HEK293 (cell line): ENCODE measurements at regions not wholly inside any gene's neighbourhood (a gene's known extent, or its start where the extent isn't known, plus 50 kb on each side); places are given as distances from the start of the nearest gene placed in this dataset.

Source experiments
- CTCF ChIA-PET: fragments of 350-600 bp; formaldehyde crosslinking; extraction: SDS; loops from one replicate; lab custom pipeline; 2021; ENCODE audit warnings: antibody characterized with exemption; lab: Yijun Ruan, JAX
- POLR2A ChIA-PET: fragments of 300-600 bp; formaldehyde crosslinking; extraction: SDS; loops from one replicate; lab custom pipeline; 2020; ENCODE audit warnings: antibody characterized with exemption, inconsistent platforms; lab: Yijun Ruan, JAX
- H3K27ac ChIP-seq: fragments of 200-500 bp; sonication (Bioruptor generic); 2 replicates; pipeline ENCODE4 v1.5.1; 2014; ENCODE audit warnings: low read depth, low read length, control low read depth, inconsistent platforms; ENCODE audit errors: extremely low read depth
- H3K36me3 ChIP-seq, 2 experiments: fragments of 200-500 bp in 1 of 2; sonication (Bioruptor generic) in 1 of 2; 1 replicate in 1 of 2; 2 replicates in 1 of 2; pipeline ENCODE4 v1.5.1; 2014 to 2017; ENCODE audit warnings: inconsistent platforms in 2 of 2, low read length in 2 of 2; ENCODE audit not compliant: control insufficient read depth in 2 of 2, insufficient read depth in 1 of 2
- H3K4me1 ChIP-seq: fragments of 200-500 bp; sonication (Bioruptor generic); 2 replicates; pipeline ENCODE4 v1.5.1; 2014; ENCODE audit warnings: mild to moderate bottlenecking, low read length, inconsistent platforms; ENCODE audit not compliant: control insufficient read depth, insufficient read depth
- H3K4me3 ChIP-seq: 2 replicates; pipeline ENCODE4 v1.5.1; 2011; ENCODE audit warnings: low read depth, mild to moderate bottlenecking, control low read depth, low read length, moderate library complexity
- H3K9me3 ChIP-seq: fragments of 200-500 bp; sonication (Bioruptor generic); 2 replicates; pipeline ENCODE4 v1.5.1; 2014; ENCODE audit warnings: low read depth, low read length, inconsistent platforms; ENCODE audit not compliant: control insufficient read depth, insufficient read depth
- GLI4 ChIP-seq: fragments of 450-650 bp; formaldehyde crosslinking; IDR thresholded peaks from 2 replicates; pipeline ENCODE4 v1.5.1; 2016; ENCODE audit warnings: missing biosample characterization, missing genetic modification characterization
- MEIS1 ChIP-seq: sonication (generic); formaldehyde crosslinking; IDR thresholded peaks from 2 replicates; pipeline ENCODE4 v1.8.1; 2022; ENCODE audit warnings: missing genetic modification reagents, mild to moderate bottlenecking, borderline replicate concordance
- PRDM6 ChIP-seq: fragments of 450-650 bp; formaldehyde crosslinking; IDR thresholded peaks from 2 replicates; pipeline ENCODE4 v1.5.1; 2017; ENCODE audit warnings: missing biosample characterization, missing genetic modification characterization
- SCRT1 ChIP-seq: fragments of 450-650 bp; formaldehyde crosslinking; IDR thresholded peaks from 2 replicates; pipeline ENCODE4 v1.5.1; 2016; ENCODE audit warnings: missing biosample characterization, missing genetic modification characterization, borderline replicate concordance
- SETDB1 ChIP-seq: IDR thresholded peaks from one replicate; pipeline ENCODE4 v1.6.1; 2017; ENCODE audit warnings: mild to moderate bottlenecking, low read length, moderate library complexity, mixed read lengths; ENCODE audit not compliant: insufficient read length
- ZFHX2 ChIP-seq: fragments of 450-650 bp; formaldehyde crosslinking; conservative IDR thresholded peaks from 2 replicates; pipeline ENCODE4 v1.5.1; 2016; ENCODE audit warnings: missing biosample characterization, missing genetic modification characterization
- ZNF18 ChIP-seq: fragments of 450-650 bp; formaldehyde crosslinking; IDR thresholded peaks from 2 replicates; pipeline ENCODE4 v1.5.1; 2016; ENCODE audit warnings: missing biosample characterization, missing genetic modification characterization
- ZNF324 ChIP-seq: fragments of 450-650 bp; formaldehyde crosslinking; IDR thresholded peaks from 2 replicates; pipeline ENCODE4 v1.5.1; 2016; ENCODE audit warnings: missing biosample characterization, missing genetic modification characterization
- ZNF335 ChIP-seq: fragments of 450-650 bp; formaldehyde crosslinking; conservative IDR thresholded peaks from 2 replicates; pipeline ENCODE4 v1.5.1; 2016; ENCODE audit warnings: missing biosample characterization, missing genetic modification characterization
- ZNF510 ChIP-seq: fragments of 450-650 bp; formaldehyde crosslinking; IDR thresholded peaks from 2 replicates; pipeline ENCODE4 v1.5.1; 2018; ENCODE audit warnings: mild to moderate bottlenecking, missing genetic modification characterization, missing biosample characterization; ENCODE audit not compliant: insufficient replicate concordance
- ZNF544 ChIP-seq: fragments of 450-650 bp; formaldehyde crosslinking; IDR thresholded peaks from 2 replicates; pipeline ENCODE4 v1.5.0; 2017; ENCODE audit warnings: missing biosample characterization, missing genetic modification characterization
- ZNF548 ChIP-seq: fragments of 450-650 bp; formaldehyde crosslinking; IDR thresholded peaks from 2 replicates; pipeline ENCODE4 v1.5.1; 2016; ENCODE audit warnings: missing biosample characterization, missing genetic modification characterization
- ZNF549 ChIP-seq: fragments of 450-650 bp; IDR thresholded peaks from 2 replicates; pipeline ENCODE4 v1.5.1; 2018; ENCODE audit warnings: missing biosample characterization, missing genetic modification characterization, mild to moderate bottlenecking, inconsistent platforms, moderate library complexity
- ZNF585B ChIP-seq: fragments of 450-650 bp; formaldehyde crosslinking; IDR thresholded peaks from 2 replicates; pipeline ENCODE4 v1.5.1; 2016; ENCODE audit warnings: missing biosample characterization, missing genetic modification characterization
- ZNF837 ChIP-seq: fragments of 450-650 bp; formaldehyde crosslinking; IDR thresholded peaks from 2 replicates; pipeline ENCODE4 v1.5.1; 2016; ENCODE audit warnings: missing biosample characterization, missing genetic modification characterization
- TF ChIP-seq, protein P1 (sequence below): fragments of 450-650 bp; formaldehyde crosslinking; IDR thresholded peaks from 2 replicates; pipeline ENCODE4; 2016; ENCODE audit warnings: missing biosample characterization, missing genetic modification characterization
- TF ChIP-seq, protein P2 (sequence below): fragments of 450-650 bp; formaldehyde crosslinking; IDR thresholded peaks from 2 replicates; pipeline ENCODE4 v1.5.1; 2017; ENCODE audit warnings: missing biosample characterization, missing genetic modification characterization
- TF ChIP-seq, protein P3 (sequence below): fragments of 450-650 bp; formaldehyde crosslinking; IDR thresholded peaks from 2 replicates; pipeline ENCODE4 v1.5.1; 2016; ENCODE audit warnings: missing biosample characterization, missing genetic modification characterization
- TF ChIP-seq, protein P4 (sequence below): fragments of 450-650 bp; formaldehyde crosslinking; IDR thresholded peaks from 2 replicates; pipeline ENCODE4 v1.5.1; 2017; ENCODE audit warnings: missing biosample characterization, missing genetic modification characterization
- TF ChIP-seq, protein P5 (sequence below): fragments of 450-650 bp; formaldehyde crosslinking; IDR thresholded peaks from 2 replicates; pipeline ENCODE4 v1.5.1; 2016; ENCODE audit warnings: missing biosample characterization, missing genetic modification characterization, borderline replicate concordance

DNA sequence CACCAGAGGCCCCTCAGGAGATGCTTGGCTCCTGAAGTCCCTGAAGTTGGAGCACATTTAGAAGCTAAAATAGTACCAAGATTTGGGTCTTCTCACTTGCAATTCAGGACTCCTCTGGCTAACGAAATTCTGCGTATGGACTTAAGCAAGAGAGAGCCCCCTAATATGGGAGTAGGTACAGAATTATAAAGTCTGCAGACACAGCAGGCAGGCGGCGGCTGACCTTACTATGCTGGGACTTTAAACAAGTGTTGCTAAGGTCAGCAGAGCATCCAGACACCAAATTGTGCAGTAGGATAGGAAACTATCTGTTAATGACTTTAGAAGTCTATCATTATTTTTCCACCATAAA is 104.5 kb upstream of the PDE4B start (continued):
- TF ChIP-seq ZNF335 (tag by site-specific recombination) (peak; percentile 87), ZFHX2 (tag by site-specific recombination) (no peak)

DNA sequence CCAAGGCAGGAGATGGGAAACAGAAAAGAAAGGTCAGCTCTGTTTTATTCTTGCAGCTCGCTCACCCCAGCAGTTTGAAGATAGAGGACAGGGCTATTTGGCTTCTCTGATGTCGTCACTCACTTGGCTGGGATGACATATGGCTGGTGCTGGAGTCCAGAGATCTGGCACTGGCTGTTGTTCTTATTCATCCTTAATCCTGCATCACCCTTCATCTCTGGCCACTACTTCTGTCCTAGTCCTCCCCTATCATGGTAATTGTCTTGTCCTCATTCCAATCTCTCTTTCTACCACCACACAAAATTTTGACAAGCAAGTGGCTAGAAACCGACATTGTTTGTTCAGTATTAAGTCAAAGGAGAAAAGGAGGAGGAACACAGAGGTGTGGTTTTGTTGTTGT is 103.8 kb upstream of the PDE4B start:
- CTCF ChIA-PET: interaction anchor here (0.6 to 1.2 kb wide), 2 partner anchors 16 to 37 kb away, joined by 3 read pairs; no protein-coding TSS in a partner anchor
- Histone ChIP-seq H3K36me3 (no peaks in the 10 kb centered on the region), H3K4me1 (0 out of 2 replicates have a peak, but pooled peaks cover 2% of the 10 kb centered on the region), H3K27ac (no peak overlapping the region), H3K4me3 (no peak overlapping the region), H3K9me3 (no peaks in the 10 kb centered on the region)
- TF ChIP-seq ZNF548 (tag by site-specific recombination) (peak; percentile 89), SETDB1 (peak; percentile 22)
- TF ChIP-seq, protein P1, sequence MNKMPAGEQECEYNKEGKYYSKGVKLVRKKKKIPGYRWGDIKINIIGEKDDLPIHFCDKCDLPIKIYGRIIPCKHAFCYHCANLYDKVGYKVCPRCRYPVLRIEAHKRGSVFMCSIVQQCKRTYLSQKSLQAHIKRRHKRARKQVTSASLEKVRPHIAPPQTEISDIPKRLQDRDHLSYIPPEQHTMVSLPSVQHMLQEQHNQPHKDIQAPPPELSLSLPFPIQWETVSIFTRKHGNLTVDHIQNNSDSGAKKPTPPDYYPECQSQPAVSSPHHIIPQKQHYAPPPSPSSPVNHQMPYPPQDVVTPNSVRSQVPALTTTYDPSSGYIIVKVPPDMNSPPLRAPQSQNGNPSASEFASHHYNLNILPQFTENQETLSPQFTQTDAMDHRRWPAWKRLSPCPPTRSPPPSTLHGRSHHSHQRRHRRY (tag by site-specific recombination): no peak
- TF ChIP-seq, protein P2, sequence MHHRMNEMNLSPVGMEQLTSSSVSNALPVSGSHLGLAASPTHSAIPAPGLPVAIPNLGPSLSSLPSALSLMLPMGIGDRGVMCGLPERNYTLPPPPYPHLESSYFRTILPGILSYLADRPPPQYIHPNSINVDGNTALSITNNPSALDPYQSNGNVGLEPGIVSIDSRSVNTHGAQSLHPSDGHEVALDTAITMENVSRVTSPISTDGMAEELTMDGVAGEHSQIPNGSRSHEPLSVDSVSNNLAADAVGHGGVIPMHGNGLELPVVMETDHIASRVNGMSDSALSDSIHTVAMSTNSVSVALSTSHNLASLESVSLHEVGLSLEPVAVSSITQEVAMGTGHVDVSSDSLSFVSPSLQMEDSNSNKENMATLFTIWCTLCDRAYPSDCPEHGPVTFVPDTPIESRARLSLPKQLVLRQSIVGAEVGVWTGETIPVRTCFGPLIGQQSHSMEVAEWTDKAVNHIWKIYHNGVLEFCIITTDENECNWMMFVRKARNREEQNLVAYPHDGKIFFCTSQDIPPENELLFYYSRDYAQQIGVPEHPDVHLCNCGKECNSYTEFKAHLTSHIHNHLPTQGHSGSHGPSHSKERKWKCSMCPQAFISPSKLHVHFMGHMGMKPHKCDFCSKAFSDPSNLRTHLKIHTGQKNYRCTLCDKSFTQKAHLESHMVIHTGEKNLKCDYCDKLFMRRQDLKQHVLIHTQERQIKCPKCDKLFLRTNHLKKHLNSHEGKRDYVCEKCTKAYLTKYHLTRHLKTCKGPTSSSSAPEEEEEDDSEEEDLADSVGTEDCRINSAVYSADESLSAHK (tag by site-specific recombination): peak; percentile 71
- POLR2A ChIA-PET: interaction anchor here (0.5 to 1.9 kb wide), 2 partner anchors 251 to 453 kb away, joined by 3 to 4 read pairs; no protein-coding TSS in a partner anchor

- no peaks in the 10 kb centered on the region for H3K36me3 ChIP-seq
- ChIA-PET POLR2A (no interaction called here), CTCF (interaction anchor here (0.5 to 1.7 kb wide), 6 partner anchors 18 to 976 kb away, joined by 3 to 6 read pairs (median 4); no protein-coding TSS in a partner anchor)
- H3K4me1 ChIP-seq: 0 out of 2 replicates have a peak, but pooled peaks cover 2% of the 10 kb centered on the region
- no peak overlapping the region for H3K27ac ChIP-seq
- no peaks in the 10 kb centered on the region for H3K9me3 ChIP-seq
- H3K4me3 ChIP-seq: no peak overlapping the region
- TF ChIP-seq, protein P3, sequence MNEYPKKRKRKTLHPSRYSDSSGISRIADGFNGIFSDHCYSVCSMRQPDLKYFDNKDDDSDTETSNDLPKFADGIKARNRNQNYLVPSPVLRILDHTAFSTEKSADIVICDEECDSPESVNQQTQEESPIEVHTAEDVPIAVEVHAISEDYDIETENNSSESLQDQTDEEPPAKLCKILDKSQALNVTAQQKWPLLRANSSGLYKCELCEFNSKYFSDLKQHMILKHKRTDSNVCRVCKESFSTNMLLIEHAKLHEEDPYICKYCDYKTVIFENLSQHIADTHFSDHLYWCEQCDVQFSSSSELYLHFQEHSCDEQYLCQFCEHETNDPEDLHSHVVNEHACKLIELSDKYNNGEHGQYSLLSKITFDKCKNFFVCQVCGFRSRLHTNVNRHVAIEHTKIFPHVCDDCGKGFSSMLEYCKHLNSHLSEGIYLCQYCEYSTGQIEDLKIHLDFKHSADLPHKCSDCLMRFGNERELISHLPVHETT (tag by site-specific recombination): no peak
- TF ChIP-seq PRDM6 (tag by site-specific recombination): no peak
- TF ChIP-seq ZNF837: no peak
- no peak for TF ChIP-seq ZNF18 (tag by site-specific recombination)
- no peak for TF ChIP-seq ZNF585B
- TF ChIP-seq ZNF549 (tag by site-specific recombination): no peak
- TF ChIP-seq ZNF544: no peak
- TF ChIP-seq GLI4: no peak
- TF ChIP-seq ZNF510 (tag by site-specific recombination): no peak
- TF ChIP-seq MEIS1 (CRISPR knock-in tag): no peak
- TF ChIP-seq, protein P4, sequence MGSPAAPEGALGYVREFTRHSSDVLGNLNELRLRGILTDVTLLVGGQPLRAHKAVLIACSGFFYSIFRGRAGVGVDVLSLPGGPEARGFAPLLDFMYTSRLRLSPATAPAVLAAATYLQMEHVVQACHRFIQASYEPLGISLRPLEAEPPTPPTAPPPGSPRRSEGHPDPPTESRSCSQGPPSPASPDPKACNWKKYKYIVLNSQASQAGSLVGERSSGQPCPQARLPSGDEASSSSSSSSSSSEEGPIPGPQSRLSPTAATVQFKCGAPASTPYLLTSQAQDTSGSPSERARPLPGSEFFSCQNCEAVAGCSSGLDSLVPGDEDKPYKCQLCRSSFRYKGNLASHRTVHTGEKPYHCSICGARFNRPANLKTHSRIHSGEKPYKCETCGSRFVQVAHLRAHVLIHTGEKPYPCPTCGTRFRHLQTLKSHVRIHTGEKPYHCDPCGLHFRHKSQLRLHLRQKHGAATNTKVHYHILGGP (tag by site-specific recombination): no peak
- no peak for TF ChIP-seq SCRT1 (tag by site-specific recombination)
- TF ChIP-seq ZNF324: no peak
- TF ChIP-seq, protein P5, sequence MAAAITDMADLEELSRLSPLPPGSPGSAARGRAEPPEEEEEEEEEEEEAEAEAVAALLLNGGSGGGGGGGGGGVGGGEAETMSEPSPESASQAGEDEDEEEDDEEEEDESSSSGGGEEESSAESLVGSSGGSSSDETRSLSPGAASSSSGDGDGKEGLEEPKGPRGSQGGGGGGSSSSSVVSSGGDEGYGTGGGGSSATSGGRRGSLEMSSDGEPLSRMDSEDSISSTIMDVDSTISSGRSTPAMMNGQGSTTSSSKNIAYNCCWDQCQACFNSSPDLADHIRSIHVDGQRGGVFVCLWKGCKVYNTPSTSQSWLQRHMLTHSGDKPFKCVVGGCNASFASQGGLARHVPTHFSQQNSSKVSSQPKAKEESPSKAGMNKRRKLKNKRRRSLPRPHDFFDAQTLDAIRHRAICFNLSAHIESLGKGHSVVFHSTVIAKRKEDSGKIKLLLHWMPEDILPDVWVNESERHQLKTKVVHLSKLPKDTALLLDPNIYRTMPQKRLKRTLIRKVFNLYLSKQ: no peak
Observed at GRCh38 chr1:65691152-65691900, 101.4 kb upstream of the PDE4B start.
